ENCODE measurements at regions not wholly inside any gene's neighbourhood (a gene's known extent, or its start where the extent isn't known, plus 50 kb on each side); places are given as distances from the start of the nearest gene placed in this dataset.
"Not testable (repeated sequence)": the region's sequence is repeated elsewhere in the genome, so short reads cannot be mapped to it uniquely, and the experiment has no call there.

- FAIRE-seq (no peak), DNase-seq (ENCODE audit: low spot score in 2 of 2) (no peak)
Observed at GRCh38 chr2:234410526-234410925, 86.4 kb downstream of the ARL4C start.

GRCh38 chr2:234409590-234409989 is 87.3 kb downstream of the ARL4C start:
- FAIRE-seq (no peak), DNase-seq (ENCODE audit: low spot score in 2 of 2) (no peak)

- DNase-seq (ENCODE audit: low spot score in 2 of 2) (no peak), FAIRE-seq (no peak)
Observed at GRCh38 chr2:234406085-234406484, 90.8 kb downstream of the ARL4C start.

- DNase-seq (ENCODE audit: low spot score in 2 of 2) (no peak), FAIRE-seq (no peak)
Observed at GRCh38 chr2:234405462-234405861, 91.4 kb downstream of the ARL4C start.

- DNase-seq (ENCODE audit: low spot score in 2 of 2) (no peak), FAIRE-seq (no peak)
Observed at GRCh38 chr2:234404957-234405356, 91.9 kb downstream of the ARL4C start.

- DNase-seq (ENCODE audit: low spot score in 2 of 2) (no peak), FAIRE-seq (no peak)
Observed at GRCh38 chr2:234403751-234404150, 93.1 kb downstream of the ARL4C start.

GRCh38 chr2:234403074-234403473 is 93.8 kb downstream of the ARL4C start:
- FAIRE-seq (no peak), DNase-seq (ENCODE audit: low spot score in 2 of 2) (no peak)

GRCh38 chr2:234401426-234401825 is 95.5 kb downstream of the ARL4C start:
- no peak for FAIRE-seq
- no peak for DNase-seq (ENCODE audit: low spot score in 2 of 2)

GRCh38 chr2:234399451-234400246 is 97.2 kb downstream of the ARL4C start:
- DNase-seq (ENCODE audit: low spot score in 2 of 2) (no peak), FAIRE-seq (no peak)

- FAIRE-seq, result no peak
- no peak for DNase-seq (ENCODE audit: low spot score in 2 of 2)
Observed at GRCh38 chr2:234398531-234398930, 98.3 kb downstream of the ARL4C start.

- FAIRE-seq (no peak), DNase-seq (ENCODE audit: low spot score in 2 of 2) (no peak)
Observed at GRCh38 chr2:234395891-234396420, 100.9 kb downstream of the ARL4C start.

- FAIRE-seq (no peak), DNase-seq (ENCODE audit: low spot score in 2 of 2) (no peak)
Observed at GRCh38 chr2:234394450-234394849, 102.4 kb downstream of the ARL4C start.

- FAIRE-seq, result no peak
- no peak for DNase-seq (ENCODE audit: low spot score in 2 of 2)
Observed at GRCh38 chr2:234393354-234393753, 103.5 kb downstream of the ARL4C start.

- FAIRE-seq (no peak), DNase-seq (ENCODE audit: low spot score in 2 of 2) (no peak)
Observed at GRCh38 chr2:234392041-234392615, 104.8 kb downstream of the ARL4C start.

- no peak for FAIRE-seq
Observed at GRCh38 chr2:234391625-234392024, 105.3 kb downstream of the ARL4C start.

GRCh38 chr2:234389661-234390060 is 107.2 kb downstream of the ARL4C start:
- not testable (repeated sequence) for DNase-seq (ENCODE audit: low spot score in 2 of 2); FAIRE-seq

More at GRCh38 chr2:234391625-234392024, 105.3 kb downstream of the ARL4C start:
- no peak for DNase-seq (ENCODE audit: low spot score in 2 of 2)

- DNase-seq (ENCODE audit: low spot score in 2 of 2) (no peak), FAIRE-seq (no peak)
Observed at GRCh38 chr2:234388591-234388990, 108.3 kb downstream of the ARL4C start.

- DNase-seq (ENCODE audit: low spot score in 2 of 2) (no peak), FAIRE-seq (no peak)
Observed at GRCh38 chr2:234386971-234387370, 109.9 kb downstream of the ARL4C start.

GRCh38 chr2:234382131-234382530 is 114.8 kb downstream of the ARL4C start:
- DNase-seq (ENCODE audit: low spot score in 2 of 2), result no peak
- FAIRE-seq, result no peak

- not testable (repeated sequence) for FAIRE-seq; DNase-seq (ENCODE audit: low spot score in 2 of 2)
Observed at GRCh38 chr2:234378958-234379357, 117.9 kb downstream of the ARL4C start.

- DNase-seq (ENCODE audit: low spot score in 2 of 2) (no peak), FAIRE-seq (no peak)
Observed at GRCh38 chr2:234378440-234378839, 118.4 kb downstream of the ARL4C start.
